Prostate gland (tissue), 2 donors: ENCODE measurements at regions not wholly inside any gene's neighbourhood (a gene's known extent, or its start where the extent isn't known, plus 50 kb on each side); places are given as distances from the start of the nearest gene placed in this dataset.

Source experiments
- DNase-seq: peaks from one replicate; pipeline ENCODE4 v3.0.0-alpha.2; 2019; ENCODE audit warnings: low spot score
- H3K27ac ChIP-seq, 2 donors: fragments of 200-600 bp; sonication (generic); 2 replicates each; pipeline ENCODE4 v1.5.1; 2017 to 2019
- H3K27me3 ChIP-seq: fragments of 200-600 bp; sonication (generic); replicated peaks from 2 replicates; pipeline ENCODE4 v1.5.1; 2019; ENCODE audit not compliant: insufficient read depth
- H3K36me3 ChIP-seq, 2 donors: fragments of 200-600 bp; sonication (generic); 1 replicate in 1 of 2; 2 replicates in 1 of 2; pipeline versions ENCODE4 v1.5.1 to v1.8.1; 2017 to 2019
- H3K4me1 ChIP-seq: fragments of 200-600 bp; sonication (generic); replicated peaks from 2 replicates; pipeline ENCODE4 v1.5.1; 2019
- H3K4me3 ChIP-seq, 2 donors: fragments of 200-600 bp; sonication (generic); 2 replicates each; pipeline ENCODE4 v1.5.1; 2017 to 2019
- H3K9me3 ChIP-seq: fragments of 200-600 bp; sonication (generic); 2 replicates; pipeline ENCODE4 v1.5.1; 2017
- CTCF ChIP-seq, 4 experiments: fragments of 200-600 bp in 2 of 4; fragments of 450-650 bp in 2 of 4; sonication (generic) in 2 of 4; IDR thresholded peaks; 1 replicate in 3 of 4; 2 replicates in 1 of 4; pipeline ENCODE4 v1.5.1; 2016 to 2019; ENCODE audit warnings: antibody characterized with exemption in 4 of 4, mild to moderate bottlenecking in 2 of 4, moderate library complexity in 2 of 4
- POLR2A ChIP-seq: fragments of 450-650 bp; IDR thresholded peaks from one replicate; pipeline ENCODE4 v1.6.1; 2016; ENCODE audit warnings: antibody characterized with exemption, mild to moderate bottlenecking
- POLR2AphosphoS5 ChIP-seq: sonication (generic); formaldehyde crosslinking; IDR thresholded peaks from one replicate; pipeline ENCODE4 v1.6.1; 2017; ENCODE audit warnings: antibody characterized with exemption
- WGBS: methylation state at CpG from one replicate; pipeline ENCODE4 v1.1.5; 2018; 5-methylcytosine and 5-hydroxymethylcytosine counted together
- intact Hi-C: fragments of 100-400 bp; cut with DNase I; formaldehyde crosslinking; loops from one replicate; pipeline ENCODE4 v1.14.2; 2022

- Histone ChIP-seq H3K4me1 (no peaks in the 10 kb centered on the region), H3K4me3 (no peak overlapping the region), H3K27me3 (no peaks in the 10 kb centered on the region), H3K36me3 (no peaks in the 10 kb centered on the region), H3K9me3 (no peaks in the 10 kb centered on the region), H3K27ac (no peak overlapping the region)
- WGBS, result 26% methylated on average over 6 of the region's 6 CpGs
- TF ChIP-seq POLR2AphosphoS5 (no peak), POLR2A (no peak), CTCF (IDR thresholded peaks at IDR 0.05) (no peak)
- DNase-seq, result no peak
- intact Hi-C loops, result no loop called here
Measured at GRCh38 chr13:108102771-108103170, 112.6 kb downstream of the LIG4 start.

- TF ChIP-seq POLR2A, result no peak
- TF ChIP-seq CTCF (IDR thresholded peaks at IDR 0.05), result no peak
- TF ChIP-seq POLR2AphosphoS5, result no peak
- DNase-seq, result no peak
- intact Hi-C loops, result no loop called here
- H3K27ac ChIP-seq, result no peak overlapping the region
- H3K36me3 ChIP-seq, result no peaks in the 10 kb centered on the region
- no peak overlapping the region for H3K4me3 ChIP-seq
- H3K4me1 ChIP-seq, result no peaks in the 10 kb centered on the region
- 56% methylated on average over 5 of the region's 5 CpGs for WGBS
- H3K9me3 ChIP-seq, result no peaks in the 10 kb centered on the region
- H3K27me3 ChIP-seq, result no peaks in the 10 kb centered on the region
Measured at GRCh38 chr13:108096301-108096915, 118.9 kb downstream of the LIG4 start.

GRCh38 chr13:108095036-108095435, 120.3 kb downstream of the LIG4 start:
- no peaks in the 10 kb centered on the region for H3K4me1 ChIP-seq
- intact Hi-C loops, result no loop called here
- TF ChIP-seq POLR2A, result no peak
- TF ChIP-seq CTCF (IDR thresholded peaks at IDR 0.05), result no peak
- TF ChIP-seq POLR2AphosphoS5, result no peak
- no peak overlapping the region for H3K4me3 ChIP-seq
- no peaks in the 10 kb centered on the region for H3K36me3 ChIP-seq
- 71% methylated on average over 2 of the region's 2 CpGs for WGBS
- H3K9me3 ChIP-seq, result no peaks in the 10 kb centered on the region
- no peaks in the 10 kb centered on the region for H3K27me3 ChIP-seq
- DNase-seq, result no peak
- no peak overlapping the region for H3K27ac ChIP-seq

GRCh38 chr13:108093616-108094015, 121.7 kb downstream of the LIG4 start:
- TF ChIP-seq POLR2A, result no peak
- no peak for TF ChIP-seq POLR2AphosphoS5
- TF ChIP-seq CTCF (IDR thresholded peaks at IDR 0.05), result no peak
- Histone ChIP-seq H3K27me3 (no peaks in the 10 kb centered on the region), H3K9me3 (no peaks in the 10 kb centered on the region), H3K4me3 (no peak overlapping the region), H3K36me3 (no peaks in the 10 kb centered on the region), H3K27ac (no peak overlapping the region), H3K4me1 (no peaks in the 10 kb centered on the region)
- no peak for DNase-seq
- WGBS, result 47% methylated on average over 1 of the region's 1 CpG
- intact Hi-C loops, result no loop called here

- H3K27me3 ChIP-seq, result no peaks in the 10 kb centered on the region
- no peaks in the 10 kb centered on the region for H3K36me3 ChIP-seq
- H3K9me3 ChIP-seq, result no peaks in the 10 kb centered on the region
- H3K27ac ChIP-seq, result no peak overlapping the region
- DNase-seq, result no peak
- no peak overlapping the region for H3K4me3 ChIP-seq
- TF ChIP-seq CTCF (IDR thresholded peaks at IDR 0.05) (no peak), POLR2A (no peak), POLR2AphosphoS5 (no peak)
- 55% methylated on average over 3 of the region's 3 CpGs for WGBS
- intact Hi-C loops, result no loop called here
- no peaks in the 10 kb centered on the region for H3K4me1 ChIP-seq
Measured at GRCh38 chr13:108087810-108088209, 127.5 kb downstream of the LIG4 start.
